RPMI7951 (cell line): ENCODE measurements at regions not wholly inside any gene's neighbourhood (a gene's known extent, or its start where the extent isn't known, plus 50 kb on each side); places are given as distances from the start of the nearest gene placed in this dataset.

Source experiments
- DNase-seq: peaks from one replicate; pipeline ENCODE4 v3.0.0-alpha.2; 2012; ENCODE audit warnings: low read depth

GRCh38 chr5:81856948-81857928 lies 106.3 kb upstream of the SSBP2 start:
- peak; percentile 60 for DNase-seq

DNA sequence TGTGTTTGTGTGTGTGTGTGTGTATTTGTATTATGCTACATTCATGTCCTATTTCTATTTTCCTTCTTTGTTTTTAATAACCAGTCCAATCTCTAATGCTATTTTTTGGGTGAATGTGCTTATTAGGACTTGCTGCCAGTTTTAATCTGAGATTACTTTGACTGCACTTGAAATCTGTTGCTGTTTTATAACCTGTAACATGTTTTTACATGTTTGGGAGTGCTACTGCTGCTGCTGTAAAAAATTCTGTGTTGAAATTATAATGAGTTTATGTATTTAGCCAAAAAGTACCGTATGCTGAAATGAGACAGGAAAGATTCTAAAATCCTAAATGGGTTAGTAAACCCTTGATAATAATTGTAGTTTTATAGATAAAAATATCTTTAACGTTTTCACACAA lies 104.7 kb upstream of the SSBP2 start:
- no peak for DNase-seq

GRCh38 chr5:81854915-81855314 lies 104.0 kb upstream of the SSBP2 start:
- no peak for DNase-seq

- DNase-seq = no peak
These were observed 103.6 kb upstream of the SSBP2 start for GRCh38 chr5:81854485-81854884.

- DNase-seq = no peak
These were observed 102.1 kb upstream of the SSBP2 start for GRCh38 chr5:81853030-81853357.

GRCh38 chr5:81852291-81853029 lies 101.6 kb upstream of the SSBP2 start:
- DNase-seq = peak; percentile 45

- peak; percentile 92 for DNase-seq
These were observed 100.7 kb upstream of the SSBP2 start for GRCh38 chr5:81851481-81852178.

DNA sequence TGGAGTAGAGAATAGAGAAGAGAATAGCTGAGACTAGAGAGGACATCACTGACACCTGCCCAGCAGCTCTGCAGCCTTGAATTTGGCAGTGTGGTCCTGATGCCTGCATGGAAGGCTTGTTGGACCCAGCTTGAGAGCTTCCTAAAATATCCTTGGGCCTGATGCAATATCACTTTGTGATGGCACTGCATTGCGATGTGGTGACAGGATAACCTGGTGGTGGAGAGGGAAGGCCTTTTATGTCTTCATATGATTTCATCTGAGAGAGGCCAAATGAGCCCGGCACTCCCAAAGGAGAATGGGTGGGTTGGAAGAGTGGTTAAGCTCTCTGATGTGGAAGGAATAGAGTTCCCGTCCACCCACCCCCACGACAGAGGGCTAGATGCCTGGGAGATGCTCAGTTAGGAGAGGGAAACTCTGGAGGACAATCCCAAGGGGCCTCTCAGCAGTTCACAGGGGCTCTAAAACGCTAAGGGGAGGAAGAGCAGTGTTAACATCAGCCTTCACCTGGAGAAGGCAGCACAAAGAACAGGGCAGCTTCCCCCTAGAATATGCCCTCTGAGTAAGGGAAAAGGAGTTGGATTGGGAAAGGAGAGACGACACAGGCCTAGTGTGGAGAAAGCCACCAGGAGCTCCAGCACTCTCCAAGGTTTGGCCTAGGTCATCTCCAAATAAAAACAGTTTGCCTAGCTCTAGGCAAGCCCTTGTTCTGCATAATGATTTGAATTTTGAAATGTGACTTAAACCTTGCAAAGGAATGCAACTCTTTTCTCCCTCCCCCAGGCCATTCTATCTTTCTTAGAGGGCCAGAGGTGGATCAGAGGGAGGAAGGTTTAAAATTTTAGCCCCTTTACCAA lies 99.8 kb upstream of the SSBP2 start:
- peak; percentile 31 for DNase-seq

GRCh38 chr5:81849770-81850367 lies 99.0 kb upstream of the SSBP2 start:
- DNase-seq = no peak

GRCh38 chr5:81848362-81848880 lies 97.5 kb upstream of the SSBP2 start:
- no peak for DNase-seq

DNA sequence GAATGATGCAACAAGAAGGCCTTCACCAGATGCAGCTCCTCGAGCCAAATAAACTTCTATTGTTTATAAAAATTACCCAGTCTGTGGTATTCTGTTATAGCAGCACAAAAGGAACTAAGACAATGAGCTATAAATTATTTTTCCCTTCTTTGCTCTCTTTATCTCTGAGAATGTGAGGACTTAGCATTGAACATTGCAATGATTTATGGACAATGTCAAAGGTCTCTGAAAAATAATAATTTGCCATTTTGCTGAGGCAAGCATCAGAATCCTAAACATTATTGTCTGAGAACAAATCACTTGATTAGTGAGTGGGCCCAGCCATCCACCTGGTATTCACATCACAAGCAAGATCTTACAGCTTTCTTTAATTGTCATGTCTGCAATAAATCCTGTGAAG lies 95.4 kb upstream of the SSBP2 start:
- DNase-seq = no peak

DNA sequence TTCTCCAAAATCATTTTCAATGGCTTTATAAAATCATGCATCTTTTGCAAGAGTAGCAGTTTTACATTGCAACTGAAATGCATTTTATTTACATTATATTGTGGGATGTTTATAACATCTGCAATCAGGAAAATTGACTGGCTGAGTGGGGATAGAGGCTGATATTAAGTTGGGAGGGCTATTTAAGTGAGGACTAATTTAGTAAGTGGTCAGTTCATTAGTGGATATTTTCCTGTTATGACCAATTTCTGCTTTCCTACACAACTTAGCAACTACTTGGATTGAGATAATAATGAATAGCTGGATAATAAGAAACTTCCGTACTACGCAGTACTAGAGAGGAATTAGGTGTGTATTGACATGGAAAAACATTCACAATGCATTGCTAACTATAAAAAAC lies 92.9 kb upstream of the SSBP2 start:
- DNase-seq = no peak

DNA sequence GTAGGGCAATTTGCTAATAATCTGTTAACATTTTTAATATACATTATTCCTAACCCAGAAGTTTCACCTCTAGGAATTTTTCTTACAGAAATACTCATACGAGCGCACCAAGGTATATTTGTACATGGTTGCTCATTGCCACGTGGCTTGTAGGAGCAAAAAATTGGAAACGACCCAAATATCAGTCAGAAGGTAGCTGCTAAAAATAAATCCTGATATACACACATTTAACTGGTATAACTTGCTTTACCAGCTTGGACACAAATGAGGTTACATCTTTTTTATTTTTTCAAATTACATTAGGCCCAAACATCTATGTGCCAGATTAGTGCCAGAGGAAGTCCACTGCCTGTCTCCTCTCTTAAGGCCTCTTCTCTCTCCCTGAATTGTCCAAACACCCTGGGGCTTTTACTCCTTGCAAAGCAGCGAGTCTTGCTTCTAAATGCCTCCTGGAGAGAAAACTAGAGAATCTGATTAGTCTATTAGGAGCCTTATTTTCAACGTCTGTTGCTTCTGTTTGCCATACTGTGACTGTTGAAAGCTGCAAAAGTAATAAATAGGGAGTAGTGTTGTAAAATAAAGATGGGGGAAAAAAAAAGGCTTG lies 92.0 kb upstream of the SSBP2 start:
- DNase-seq = no peak

DNA sequence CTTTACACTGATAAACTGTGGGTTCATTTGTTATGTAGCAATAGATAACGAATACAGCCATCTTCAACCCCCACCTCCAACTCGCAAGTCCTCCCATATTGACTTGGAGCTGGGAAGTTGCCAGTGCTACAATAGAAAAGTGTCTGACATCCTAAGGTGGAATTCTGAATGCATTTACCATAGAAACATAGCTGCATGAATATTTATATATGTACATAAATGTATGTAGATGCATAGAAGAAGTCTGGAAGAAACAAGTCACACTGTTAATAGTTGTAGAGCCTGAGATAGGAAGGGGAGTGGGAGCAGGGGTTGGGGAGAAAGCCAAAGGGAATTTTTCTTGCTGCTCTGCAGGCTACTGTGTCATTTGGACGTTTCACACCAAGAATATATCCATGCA lies 88.1 kb upstream of the SSBP2 start:
- DNase-seq = no peak

DNA sequence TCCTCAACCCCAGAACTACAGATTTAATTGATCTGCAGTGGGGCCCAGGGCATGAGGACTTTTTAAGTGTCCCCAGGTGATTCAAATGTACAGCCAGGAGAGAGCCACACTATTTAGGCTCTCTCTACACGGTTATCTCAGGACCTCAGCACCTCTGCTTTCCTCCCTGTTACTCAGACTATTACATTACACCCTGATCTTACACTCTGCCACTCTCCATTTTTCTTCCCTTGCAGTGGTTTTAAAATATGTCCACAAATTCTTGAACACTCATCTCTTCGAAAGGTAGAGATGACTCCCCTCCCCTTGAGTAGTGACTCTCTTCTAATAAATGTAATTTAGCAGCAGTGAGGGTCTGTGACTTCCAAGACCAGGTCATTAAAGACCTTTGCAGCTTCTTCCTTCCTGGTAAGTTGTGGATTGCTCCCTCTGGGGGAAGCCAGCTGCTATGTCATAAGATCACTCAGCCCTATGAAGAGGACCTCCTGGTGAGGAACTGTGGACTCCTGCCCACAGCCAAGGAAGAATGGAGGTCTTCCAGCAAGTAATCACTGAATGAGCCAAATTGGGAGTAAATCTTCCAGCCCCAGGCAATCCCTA lies 87.5 kb upstream of the SSBP2 start:
- DNase-seq = peak; percentile 55

- no peak for DNase-seq
These were observed 86.9 kb upstream of the SSBP2 start for GRCh38 chr5:81837667-81838306.

DNA sequence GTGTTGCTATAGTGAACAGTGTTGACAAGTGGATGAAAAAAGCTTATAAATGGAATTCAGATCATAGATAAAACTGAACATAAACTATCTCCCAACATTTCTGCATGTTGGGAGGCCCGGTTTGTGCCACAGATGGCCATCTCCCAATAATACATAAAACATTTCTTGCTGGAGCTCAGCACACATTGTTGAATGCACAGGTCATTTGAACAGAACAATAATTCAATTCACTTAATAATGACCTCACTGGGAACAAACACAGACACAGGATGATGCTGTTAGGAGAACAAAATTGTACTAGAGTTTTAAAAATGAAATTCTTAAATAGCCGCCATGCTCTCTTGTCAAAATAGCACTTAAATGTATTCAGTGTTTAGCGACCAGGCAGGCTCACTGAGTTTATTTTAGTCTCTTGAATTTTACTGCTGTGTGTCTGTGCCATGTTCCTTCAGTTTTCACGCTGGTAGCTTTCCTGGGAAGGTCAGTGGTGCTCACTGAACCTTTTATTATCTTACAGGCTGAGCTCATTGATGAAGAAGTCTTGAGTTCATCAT lies 85.0 kb upstream of the SSBP2 start:
- no peak for DNase-seq

- no peak for DNase-seq
These were observed 83.2 kb upstream of the SSBP2 start for GRCh38 chr5:81834021-81834660.

- DNase-seq = no peak
These were observed 79.7 kb upstream of the SSBP2 start for GRCh38 chr5:81830596-81830995.
